Endothelial cell of umbilical vein (primary cell): ENCODE measurements at regions not wholly inside any gene's neighbourhood (a gene's known extent, or its start where the extent isn't known, plus 50 kb on each side); places are given as distances from the start of the nearest gene placed in this dataset.

Experiments
- BruUV-seq: library from RNA; stranded (reverse); fragments of 400-500 nt; replicated peaks from 2 replicates; lab custom pipeline; 2021; lab: Mats Ljungman, UMichigan
- CTCF ChIA-PET: fragments of 300-600, 350-600 bp; sonication (Branson Sonifier 250); formaldehyde crosslinking; loops from one replicate; lab custom pipeline; 2021; ENCODE audit warnings: antibody characterized with exemption, inconsistent platforms; lab: Charles Lee
- POLR2A ChIA-PET: fragments of 300-600, 350-600 bp; sonication (Branson Sonifier 250); formaldehyde crosslinking; loops from one replicate; lab custom pipeline; 2021; ENCODE audit warnings: antibody characterized with exemption, inconsistent platforms; lab: Charles Lee
- DNase-seq: peaks from one replicate; pipeline ENCODE4 v3.0.0-alpha.2; 2011; ENCODE audit warnings: low read depth, low spot score
- FAIRE-seq: peaks from 2 replicates; lab custom pipeline; 2011; peaks lifted over from hg19 to GRCh38; lab: Jason Lieb, UNC
- H2AFZ ChIP-seq: 2 replicates; pipeline ENCODE4 v1.6.0; 2012; ENCODE audit warnings: low read depth, low read length, control low read depth, inconsistent platforms
- H3K27ac ChIP-seq: 2 replicates; pipeline ENCODE4 v1.5.1; 2011; ENCODE audit warnings: low read depth, mild to moderate bottlenecking, control low read depth, low read length, moderate library complexity; ENCODE audit not compliant: insufficient read depth
- H3K27me3 ChIP-seq, 2 experiments: 2 replicates each; pipeline versions ENCODE4 v1.6.0 to v1.6.1; 2011; ENCODE audit warnings: low read length in 2 of 2, mixed read lengths in 1 of 2; ENCODE audit not compliant: control insufficient read depth in 2 of 2, insufficient read depth in 2 of 2
- H3K36me3 ChIP-seq, 2 experiments: 2 replicates in 1 of 2; 3 replicates in 1 of 2; pipeline ENCODE4 v1.5.1; 2011; ENCODE audit warnings: low read length in 2 of 2, mild to moderate bottlenecking in 1 of 2, moderate library complexity in 1 of 2; ENCODE audit not compliant: control insufficient read depth in 2 of 2, insufficient read depth in 2 of 2; ENCODE audit errors: extremely low read depth in 1 of 2
- H3K4me1 ChIP-seq: 3 replicates; pipeline ENCODE4 v1.5.1; 2011; ENCODE audit warnings: mild to moderate bottlenecking, low read length; ENCODE audit not compliant: control insufficient read depth, insufficient read depth; ENCODE audit errors: extremely low read depth
- H3K4me2 ChIP-seq: 2 replicates; pipeline ENCODE4 v1.6.1; 2011; ENCODE audit warnings: low read length, control low read depth, mixed read lengths; ENCODE audit not compliant: insufficient read depth
- H3K4me3 ChIP-seq, 3 experiments: fragments of 200-600 bp in 1 of 3; sonication (generic), shearing (Covaris generic) in 1 of 3; replicated peaks in 1 of 3; 2 replicates each; pipeline ENCODE4 v1.5.1; 2011 to 2016; ENCODE audit warnings: control low read depth in 3 of 3, low read length in 3 of 3, mild to moderate bottlenecking in 2 of 3, inconsistent platforms in 1 of 3, low read depth in 1 of 3, moderate library complexity in 1 of 3; ENCODE audit not compliant: insufficient read depth in 1 of 3
- H3K79me2 ChIP-seq: 2 replicates; pipeline ENCODE4 v1.6.0; 2012; ENCODE audit warnings: low read length, inconsistent platforms; ENCODE audit not compliant: control insufficient read depth, insufficient read depth
- H3K9ac ChIP-seq: replicated peaks from 2 replicates; pipeline ENCODE3; 2011; ENCODE audit warnings: low read length, control low read depth; ENCODE audit not compliant: insufficient read depth; ENCODE audit errors: extremely low read depth
- H3K9me1 ChIP-seq: replicated peaks from 3 replicates; pipeline ENCODE4 v1.6.0; 2011; ENCODE audit warnings: mild to moderate bottlenecking, low read length; ENCODE audit not compliant: control insufficient read depth, insufficient read depth; ENCODE audit errors: extremely low read depth
- H3K9me3 ChIP-seq: replicated peaks from 2 replicates; pipeline ENCODE4 v1.5.1; 2012; ENCODE audit warnings: low read length, inconsistent platforms; ENCODE audit not compliant: control insufficient read depth, insufficient read depth
- H4K20me1 ChIP-seq: replicated peaks from 2 replicates; pipeline ENCODE3; 2011; ENCODE audit warnings: mild to moderate bottlenecking, low read length; ENCODE audit not compliant: control insufficient read depth, insufficient read depth; ENCODE audit errors: extremely low read depth
- EZH2 ChIP-seq: IDR thresholded peaks from 2 replicates; pipeline ENCODE4 v1.6.1; 2012; ENCODE audit warnings: borderline replicate concordance, low read depth, mild to moderate bottlenecking, moderate library complexity, low read length, inconsistent platforms; ENCODE audit not compliant: severe bottlenecking
- FOS ChIP-seq: IDR thresholded peaks from 2 replicates; pipeline ENCODE4 v1.6.1; 2011; ENCODE audit warnings: mild to moderate bottlenecking, low read length, moderate library complexity, borderline replicate concordance; ENCODE audit not compliant: insufficient read depth
- GATA2 ChIP-seq: IDR thresholded peaks from 2 replicates; pipeline ENCODE4 v1.7.0; 2011; ENCODE audit warnings: low read depth, mild to moderate bottlenecking, moderate library complexity, mixed read lengths, low read length; ENCODE audit not compliant: insufficient read length, insufficient read depth
- JUN ChIP-seq: IDR thresholded peaks from 2 replicates; pipeline ENCODE4 v1.6.1; 2011; ENCODE audit warnings: borderline replicate concordance, low read depth; ENCODE audit not compliant: insufficient read length, insufficient read depth
- MYC ChIP-seq: IDR thresholded peaks from one replicate; pipeline ENCODE4 v1.6.1; 2011; ENCODE audit warnings: mild to moderate bottlenecking, low read depth, low read length
- POLR2A ChIP-seq: IDR thresholded peaks from 2 replicates; pipeline ENCODE4 v1.6.1; 2012; ENCODE audit warnings: low read depth, mild to moderate bottlenecking, control low read depth, low read length
- POLR2AphosphoS5 ChIP-seq: IDR thresholded peaks from 2 replicates; pipeline ENCODE4 v1.6.1; 2012; ENCODE audit warnings: low read depth, mild to moderate bottlenecking, control low read depth, low read length, moderate library complexity; ENCODE audit not compliant: insufficient read depth
- dilution Hi-C: fragments of 300-500 bp; cut with MboI; formaldehyde crosslinking; loops from one replicate; pipeline ENCODE4 v1.15.0; 2019; ENCODE audit warnings: low sequenced_read_pairs; ENCODE audit not compliant: extremely low pct_ligation_motif_present
- intact Hi-C: fragments of 100-400 bp; cut with micrococcal nuclease; formaldehyde crosslinking; loops from one replicate; pipeline ENCODE4 v1.10.0; 2022
- TF ChIP-seq, protein P1 (sequence below): IDR thresholded peaks from 2 replicates; pipeline ENCODE4 v1.6.1; 2011; ENCODE audit not compliant: insufficient read depth, insufficient read length
- TF ChIP-seq, protein P2 (sequence below), 2 donors: IDR thresholded peaks; 1 replicate in 1 of 2; 2 replicates in 1 of 2; pipeline ENCODE4 v1.5.1; 2011; ENCODE audit warnings: low read length in 2 of 2, mild to moderate bottlenecking in 2 of 2, moderate library complexity in 2 of 2, control low read depth in 1 of 2, inconsistent platforms in 1 of 2, low read depth in 1 of 2; ENCODE audit not compliant: insufficient read depth in 1 of 2; ENCODE audit errors: extremely low read depth in 1 of 2

DNA sequence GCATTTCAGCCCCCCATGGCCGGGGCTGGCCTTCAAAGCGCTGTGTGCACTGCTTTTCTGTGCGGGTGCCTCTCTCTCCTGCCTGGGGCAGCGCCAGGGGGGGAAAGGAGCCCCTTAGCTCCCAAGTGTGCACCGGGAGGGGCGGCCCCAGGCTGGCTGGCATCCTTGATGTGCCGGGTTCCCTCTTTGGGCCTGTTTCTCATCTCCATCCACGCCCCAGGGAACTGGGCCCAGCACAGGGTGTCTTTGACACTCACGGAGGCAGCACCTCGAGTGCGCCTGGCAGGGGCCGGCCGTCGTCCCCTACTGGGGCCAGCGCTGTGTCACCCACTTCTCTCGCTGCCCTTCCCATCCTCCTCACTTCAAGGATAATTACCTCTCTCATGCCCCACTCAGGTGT is 324.3 kb downstream of the TEX29 start:
- DNase-seq (no peak), FAIRE-seq (no peak)
- no peak overlapping the region for H3K4me3 ChIP-seq
- dilution Hi-C loops, result no loop called here
- ChIA-PET CTCF (no interaction called here), POLR2A (no interaction called here)
- no peaks in the 10 kb centered on the region for H3K4me1 ChIP-seq
- intact Hi-C loops, result no loop called here
- no peak overlapping the region for H2AFZ ChIP-seq
- peaks cover 2% of the 10 kb centered on the region for H3K9me3 ChIP-seq
- no peaks in the 10 kb centered on the region for H4K20me1 ChIP-seq
- no peak overlapping the region for H3K27ac ChIP-seq
- BruUV-seq, result no TSS peak
- no peaks in the 10 kb centered on the region for H3K27me3 ChIP-seq
- H3K36me3 ChIP-seq, result no peaks in the 10 kb centered on the region
- no peak overlapping the region for H3K4me2 ChIP-seq
- H3K9ac ChIP-seq, result no peak overlapping the region
- no peaks in the 10 kb centered on the region for H3K79me2 ChIP-seq
- no peaks in the 10 kb centered on the region for H3K9me1 ChIP-seq
- TF ChIP-seq, protein P1, sequence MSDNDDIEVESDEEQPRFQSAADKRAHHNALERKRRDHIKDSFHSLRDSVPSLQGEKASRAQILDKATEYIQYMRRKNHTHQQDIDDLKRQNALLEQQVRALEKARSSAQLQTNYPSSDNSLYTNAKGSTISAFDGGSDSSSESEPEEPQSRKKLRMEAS, result no peak
- TF ChIP-seq POLR2AphosphoS5, result no peak

DNA sequence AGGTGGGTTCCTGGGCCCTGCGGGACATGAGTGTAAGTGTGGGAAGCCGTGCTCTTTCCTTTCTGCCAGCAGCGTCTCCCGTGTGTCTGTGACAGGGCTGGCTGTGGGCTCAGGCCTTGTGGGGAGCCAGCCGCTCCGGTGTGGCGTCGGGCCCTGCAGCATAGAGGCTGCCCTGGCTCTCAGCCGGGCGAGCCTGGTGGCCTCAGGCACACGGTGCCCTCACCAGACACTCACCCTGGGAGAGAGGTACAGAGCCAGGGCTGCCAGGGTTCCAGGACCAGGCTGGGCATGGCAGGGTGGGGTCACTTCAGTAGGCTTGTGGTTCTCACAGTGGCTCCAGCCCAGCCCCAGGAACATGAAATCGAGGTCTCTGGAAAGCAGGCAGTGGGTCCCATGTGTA is 324.8 kb downstream of the TEX29 start:
- CTCF ChIA-PET, result no interaction called here
- H2AFZ ChIP-seq, result no peak overlapping the region
- H3K4me2 ChIP-seq, result no peak overlapping the region
- no TSS peak for BruUV-seq
- no peak overlapping the region for H3K27ac ChIP-seq
- POLR2A ChIA-PET, result no interaction called here
- H3K4me1 ChIP-seq, result no peaks in the 10 kb centered on the region
- no peaks in the 10 kb centered on the region for H4K20me1 ChIP-seq
- H3K79me2 ChIP-seq, result no peaks in the 10 kb centered on the region
- H3K9ac ChIP-seq, result no peak overlapping the region
- no peaks in the 10 kb centered on the region for H3K27me3 ChIP-seq
- DNase-seq (no peak), FAIRE-seq (no peak)
- TF ChIP-seq GATA2 (no peak), POLR2A (no peak), JUN (no peak), EZH2 (no peak), POLR2AphosphoS5 (no peak), FOS (no peak), MYC (no peak)
- TF ChIP-seq, protein P1, result no peak
- TF ChIP-seq, protein P2, sequence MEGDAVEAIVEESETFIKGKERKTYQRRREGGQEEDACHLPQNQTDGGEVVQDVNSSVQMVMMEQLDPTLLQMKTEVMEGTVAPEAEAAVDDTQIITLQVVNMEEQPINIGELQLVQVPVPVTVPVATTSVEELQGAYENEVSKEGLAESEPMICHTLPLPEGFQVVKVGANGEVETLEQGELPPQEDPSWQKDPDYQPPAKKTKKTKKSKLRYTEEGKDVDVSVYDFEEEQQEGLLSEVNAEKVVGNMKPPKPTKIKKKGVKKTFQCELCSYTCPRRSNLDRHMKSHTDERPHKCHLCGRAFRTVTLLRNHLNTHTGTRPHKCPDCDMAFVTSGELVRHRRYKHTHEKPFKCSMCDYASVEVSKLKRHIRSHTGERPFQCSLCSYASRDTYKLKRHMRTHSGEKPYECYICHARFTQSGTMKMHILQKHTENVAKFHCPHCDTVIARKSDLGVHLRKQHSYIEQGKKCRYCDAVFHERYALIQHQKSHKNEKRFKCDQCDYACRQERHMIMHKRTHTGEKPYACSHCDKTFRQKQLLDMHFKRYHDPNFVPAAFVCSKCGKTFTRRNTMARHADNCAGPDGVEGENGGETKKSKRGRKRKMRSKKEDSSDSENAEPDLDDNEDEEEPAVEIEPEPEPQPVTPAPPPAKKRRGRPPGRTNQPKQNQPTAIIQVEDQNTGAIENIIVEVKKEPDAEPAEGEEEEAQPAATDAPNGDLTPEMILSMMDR (IDR thresholded peaks at IDR 0.05; ENCODE audit: extremely low read depth in 1 of 2, insufficient read depth in 1 of 2, low read depth in 1 of 2, low read length in 2 of 2), result no peak
- dilution Hi-C loops, result no loop called here
- H3K4me3 ChIP-seq, result no peak overlapping the region
- intact Hi-C loops, result no loop called here
- H3K9me1 ChIP-seq, result no peaks in the 10 kb centered on the region
- peaks cover 2% of the 10 kb centered on the region for H3K9me3 ChIP-seq
- no peaks in the 10 kb centered on the region for H3K36me3 ChIP-seq
